Ovary (tissue), 3 donors: ENCODE measurements at regions not wholly inside any gene's neighbourhood (a gene's known extent, or its start where the extent isn't known, plus 50 kb on each side); places are given as distances from the start of the nearest gene placed in this dataset.
"Not testable (repeated sequence)": the region's sequence is repeated elsewhere in the genome, so short reads cannot be mapped to it uniquely, and the experiment has no call there.

Experiments
- EP300 ChIP-seq: sonication (generic); formaldehyde crosslinking; IDR thresholded peaks from one replicate; pipeline ENCODE4 v1.6.1; 2017; ENCODE audit warnings: antibody characterized with exemption
- POLR2A ChIP-seq: fragments of 450-650 bp; IDR thresholded peaks from one replicate; pipeline ENCODE4 v1.6.1; 2017; ENCODE audit warnings: antibody characterized with exemption, mild to moderate bottlenecking, moderate library complexity
- TF ChIP-seq, protein P1 (sequence below), 3 donors: fragments of 450-650 bp in 2 of 3; fragments of 200-600 bp in 1 of 3; IDR thresholded peaks; one replicate each; pipeline versions ENCODE4 v1.5.1 to v1.8.0; 2016 to 2022; ENCODE audit warnings: antibody characterized with exemption in 3 of 3, mild to moderate bottlenecking in 1 of 3
- donor health status: DM: no; HTN: no; CAD: no.

DNA sequence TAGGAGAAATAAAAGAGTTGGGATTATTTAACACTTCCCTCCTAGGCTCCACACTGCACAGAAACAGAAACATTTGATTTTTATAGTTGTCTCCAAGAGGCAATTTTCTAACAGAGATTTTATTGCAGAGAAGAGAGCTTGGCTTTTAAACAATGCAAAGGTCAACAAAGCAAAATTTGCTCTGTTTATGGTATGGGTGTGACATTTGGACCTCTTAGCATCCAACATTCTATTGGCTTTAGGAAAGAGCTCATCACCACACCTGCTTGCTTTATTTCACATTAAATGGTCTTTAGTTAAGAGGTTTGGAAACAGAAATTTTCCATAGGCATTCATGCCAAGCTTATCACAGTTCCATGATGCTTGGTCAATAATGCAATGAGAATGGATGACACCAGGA, 1520.7 kb downstream of the KHDRBS2 start:
- TF ChIP-seq, protein P1, sequence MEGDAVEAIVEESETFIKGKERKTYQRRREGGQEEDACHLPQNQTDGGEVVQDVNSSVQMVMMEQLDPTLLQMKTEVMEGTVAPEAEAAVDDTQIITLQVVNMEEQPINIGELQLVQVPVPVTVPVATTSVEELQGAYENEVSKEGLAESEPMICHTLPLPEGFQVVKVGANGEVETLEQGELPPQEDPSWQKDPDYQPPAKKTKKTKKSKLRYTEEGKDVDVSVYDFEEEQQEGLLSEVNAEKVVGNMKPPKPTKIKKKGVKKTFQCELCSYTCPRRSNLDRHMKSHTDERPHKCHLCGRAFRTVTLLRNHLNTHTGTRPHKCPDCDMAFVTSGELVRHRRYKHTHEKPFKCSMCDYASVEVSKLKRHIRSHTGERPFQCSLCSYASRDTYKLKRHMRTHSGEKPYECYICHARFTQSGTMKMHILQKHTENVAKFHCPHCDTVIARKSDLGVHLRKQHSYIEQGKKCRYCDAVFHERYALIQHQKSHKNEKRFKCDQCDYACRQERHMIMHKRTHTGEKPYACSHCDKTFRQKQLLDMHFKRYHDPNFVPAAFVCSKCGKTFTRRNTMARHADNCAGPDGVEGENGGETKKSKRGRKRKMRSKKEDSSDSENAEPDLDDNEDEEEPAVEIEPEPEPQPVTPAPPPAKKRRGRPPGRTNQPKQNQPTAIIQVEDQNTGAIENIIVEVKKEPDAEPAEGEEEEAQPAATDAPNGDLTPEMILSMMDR (IDR thresholded peaks at IDR 0.05): not testable (repeated sequence)
- not testable (repeated sequence) for TF ChIP-seq POLR2A, EP300
